Uterus (tissue), 3 donors: ENCODE measurements at regions not wholly inside any gene's neighbourhood (a gene's known extent, or its start where the extent isn't known, plus 50 kb on each side); places are given as distances from the start of the nearest gene placed in this dataset.

Source experiments
- DNase-seq, 2 donors: peaks; one replicate each; pipeline ENCODE4 v3.0.0-alpha.2; 2019 to 2020
- H3K27ac ChIP-seq, 2 donors: fragments of 200-600 bp; sonication (generic); 1 replicate in 1 of 2; 2 replicates in 1 of 2; pipeline ENCODE4 v1.5.1; 2016 to 2018
- H3K27me3 ChIP-seq, 2 donors: fragments of 200-600 bp; sonication (generic); one replicate each; pipeline ENCODE4 v1.5.1; 2018 to 2019; ENCODE audit warnings: control low read depth in 1 of 2
- H3K36me3 ChIP-seq, 2 donors: fragments of 200-600 bp; sonication (generic); one replicate each; pipeline ENCODE4 v1.5.1; 2019; ENCODE audit warnings: control low read depth in 1 of 2
- H3K4me1 ChIP-seq, 2 donors: fragments of 200-600 bp; sonication (generic); one replicate each; pipeline ENCODE4 v1.5.1; 2018 to 2019; ENCODE audit warnings: control low read depth in 1 of 2
- H3K4me3 ChIP-seq, 2 donors: fragments of 200-600 bp; sonication (generic); 1 replicate in 1 of 2; 2 replicates in 1 of 2; pipeline ENCODE4 v1.5.1; 2018 to 2019; ENCODE audit warnings: mild to moderate bottlenecking in 1 of 2
- H3K9me3 ChIP-seq, 2 donors: fragments of 200-600 bp; sonication (generic); one replicate each; pipeline ENCODE4 v1.5.1; 2019; ENCODE audit warnings: control low read depth in 1 of 2
- CTCF ChIP-seq, 4 experiments: fragments of 200-600 bp in 2 of 4; fragments of 450-650 bp in 2 of 4; sonication (generic) in 2 of 4; IDR thresholded peaks; one replicate each; pipeline ENCODE4 v1.5.1; 2016 to 2019; ENCODE audit warnings: antibody characterized with exemption in 4 of 4, mild to moderate bottlenecking in 2 of 4, moderate library complexity in 1 of 4
- POLR2A ChIP-seq, 2 donors: fragments of 450-650 bp; IDR thresholded peaks; one replicate each; pipeline ENCODE4 v1.6.1; 2016; ENCODE audit warnings: antibody characterized with exemption in 2 of 2, mild to moderate bottlenecking in 1 of 2, moderate library complexity in 1 of 2
- intact Hi-C: fragments of 100-400 bp; cut with DNase I; formaldehyde crosslinking; loops from one replicate; pipeline ENCODE4 v1.15.1; 2023; ENCODE audit warnings: low total_unique reads
- donor health status: DM: yes; HTN: yes; CAD: no.

GRCh38 chr3:124230998-124231397, 239.1 kb upstream of the ROPN1 start:
- H3K9me3 ChIP-seq: no peaks in the 10 kb centered on the region
- intact Hi-C loops: no loop called here
- H3K27ac ChIP-seq: no peak overlapping the region
- DNase-seq: no peak
- no peaks in the 10 kb centered on the region for H3K36me3 ChIP-seq
- no peaks in the 10 kb centered on the region for H3K4me1 ChIP-seq
- TF ChIP-seq CTCF (IDR thresholded peaks at IDR 0.05): no peak
- no peak for TF ChIP-seq POLR2A (IDR thresholded peaks at IDR 0.05)
- no peaks in the 10 kb centered on the region for H3K27me3 ChIP-seq
- H3K4me3 ChIP-seq: no peak overlapping the region

- H3K27me3 ChIP-seq: no peaks in the 10 kb centered on the region
- H3K4me3 ChIP-seq: no peak overlapping the region
- no peak for TF ChIP-seq CTCF (IDR thresholded peaks at IDR 0.05)
- H3K9me3 ChIP-seq: no peaks in the 10 kb centered on the region
- no peak overlapping the region for H3K27ac ChIP-seq
- DNase-seq: peak in 1 of 2 donors; percentile 38
- H3K4me1 ChIP-seq: no peaks in the 10 kb centered on the region
- intact Hi-C loops: no loop called here
- no peaks in the 10 kb centered on the region for H3K36me3 ChIP-seq
Observed at GRCh38 chr3:124234852-124235252, 242.9 kb upstream of the ROPN1 start.

- Histone ChIP-seq H3K4me1 (no peaks in the 10 kb centered on the region), H3K4me3 (no peak overlapping the region), H3K36me3 (no peaks in the 10 kb centered on the region), H3K27me3 (no peaks in the 10 kb centered on the region), H3K9me3 (no peaks in the 10 kb centered on the region), H3K27ac (no peak overlapping the region)
- intact Hi-C loops: no loop called here
- TF ChIP-seq CTCF (IDR thresholded peaks at IDR 0.05): no peak
- no peak for TF ChIP-seq POLR2A (IDR thresholded peaks at IDR 0.05)
- no peak for DNase-seq
Observed at GRCh38 chr3:124235446-124235845, 243.5 kb upstream of the ROPN1 start.

GRCh38 chr3:124243177-124243859, 251.4 kb upstream of the ROPN1 start:
- Histone ChIP-seq H3K4me1 (peaks cover 4 to 5% of the 10 kb centered on the region in 2 donors), H3K27me3 (no peaks in the 10 kb centered on the region), H3K36me3 (no peaks in the 10 kb centered on the region), H3K9me3 (no peaks in the 10 kb centered on the region), H3K27ac (peak overlapping the region in 1 of 2 donors; percentile 35), H3K4me3 (no peak overlapping the region)
- TF ChIP-seq POLR2A (IDR thresholded peaks at IDR 0.05): no peak
- no peak for TF ChIP-seq CTCF (IDR thresholded peaks at IDR 0.05)
- intact Hi-C loops: no loop called here
- DNase-seq: no peak

GRCh38 chr3:124246376-124246775, 254.5 kb upstream of the ROPN1 start:
- Histone ChIP-seq H3K27ac (peak overlapping the region; percentile 35 to 96), H3K36me3 (no peaks in the 10 kb centered on the region), H3K27me3 (no peaks in the 10 kb centered on the region), H3K9me3 (no peaks in the 10 kb centered on the region), H3K4me1 (peaks cover 4 to 9% of the 10 kb centered on the region in 2 donors), H3K4me3 (no peak overlapping the region)
- no peak for TF ChIP-seq POLR2A (IDR thresholded peaks at IDR 0.05)
- DNase-seq: no peak
- intact Hi-C loops: no loop called here

- no peak for TF ChIP-seq POLR2A (IDR thresholded peaks at IDR 0.05)
- TF ChIP-seq CTCF (IDR thresholded peaks at IDR 0.05): peak in 3 of 4 experiments; percentile 9 to 18 (median 12)
- DNase-seq: no peak
- Histone ChIP-seq H3K4me1 (peaks cover 4 to 9% of the 10 kb centered on the region in 2 donors), H3K36me3 (no peaks in the 10 kb centered on the region), H3K9me3 (no peaks in the 10 kb centered on the region), H3K4me3 (no peak overlapping the region), H3K27ac (peak overlapping the region; percentile 35 to 96), H3K27me3 (no peaks in the 10 kb centered on the region)
- intact Hi-C loops: no loop called here
Observed at GRCh38 chr3:124246949-124247348, 255.0 kb upstream of the ROPN1 start.
